ENCODE measurements at regions not wholly inside any gene's neighbourhood (a gene's known extent, or its start where the extent isn't known, plus 50 kb on each side); places are given as distances from the start of the nearest gene placed in this dataset.

DNA sequence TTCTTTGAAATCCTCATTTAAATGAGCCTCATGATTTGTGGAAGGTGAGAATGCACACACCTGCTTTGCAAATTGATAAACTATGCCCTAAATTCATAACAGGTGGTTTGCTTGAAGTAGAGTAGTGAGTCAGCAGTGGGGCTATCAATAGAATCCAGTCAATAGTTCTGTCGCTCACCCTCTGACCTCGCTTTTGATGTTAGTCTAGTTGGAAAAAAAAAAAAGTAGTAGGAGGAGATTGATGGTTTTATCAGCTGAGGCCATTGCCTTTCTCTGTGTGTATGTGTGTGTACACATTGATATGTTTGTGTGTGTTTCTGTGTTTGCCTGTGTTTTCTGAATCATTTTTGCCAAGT lies 267.3 kb downstream of the SNAPC1 start:
- TF ChIP-seq ZNF83 (CRISPR knock-in tag; IDR thresholded peaks at IDR 0.05; ENCODE audit: borderline replicate concordance) (no peak), REST (IDR thresholded peaks at IDR 0.05; ENCODE audit: borderline replicate concordance in 1 of 2, low read depth in 1 of 2, low read length in 2 of 2) (no peak), RORA (CRISPR knock-in tag; IDR thresholded peaks at IDR 0.05) (no peak), CTCF (CRISPR knock-in tag; IDR thresholded peaks at IDR 0.05) (no peak), JUN (CRISPR knock-in tag; IDR thresholded peaks at IDR 0.05) (no peak), EZH2 (conservative IDR thresholded peaks at IDR 0.05; ENCODE audit: low read depth, low read length) (no peak), RAD21 (CRISPR knock-in tag; IDR thresholded peaks at IDR 0.05) (no peak), ZBTB7A (CRISPR knock-in tag; IDR thresholded peaks at IDR 0.05) (no peak)
- TF ChIP-seq, protein P1, sequence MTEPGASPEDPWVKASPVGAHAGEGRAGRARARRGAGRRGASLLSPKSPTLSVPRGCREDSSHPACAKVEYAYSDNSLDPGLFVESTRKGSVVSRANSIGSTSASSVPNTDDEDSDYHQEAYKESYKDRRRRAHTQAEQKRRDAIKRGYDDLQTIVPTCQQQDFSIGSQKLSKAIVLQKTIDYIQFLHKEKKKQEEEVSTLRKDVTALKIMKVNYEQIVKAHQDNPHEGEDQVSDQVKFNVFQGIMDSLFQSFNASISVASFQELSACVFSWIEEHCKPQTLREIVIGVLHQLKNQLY (CRISPR knock-in tag; IDR thresholded peaks at IDR 0.05) = no peak

Data from HepG2 (cell line).